ENCODE measurements at regions not wholly inside any gene's neighbourhood (a gene's known extent, or its start where the extent isn't known, plus 50 kb on each side); places are given as distances from the start of the nearest gene placed in this dataset.
"Not testable (repeated sequence)": the region's sequence is repeated elsewhere in the genome, so short reads cannot be mapped to it uniquely, and the experiment has no call there.

DNA sequence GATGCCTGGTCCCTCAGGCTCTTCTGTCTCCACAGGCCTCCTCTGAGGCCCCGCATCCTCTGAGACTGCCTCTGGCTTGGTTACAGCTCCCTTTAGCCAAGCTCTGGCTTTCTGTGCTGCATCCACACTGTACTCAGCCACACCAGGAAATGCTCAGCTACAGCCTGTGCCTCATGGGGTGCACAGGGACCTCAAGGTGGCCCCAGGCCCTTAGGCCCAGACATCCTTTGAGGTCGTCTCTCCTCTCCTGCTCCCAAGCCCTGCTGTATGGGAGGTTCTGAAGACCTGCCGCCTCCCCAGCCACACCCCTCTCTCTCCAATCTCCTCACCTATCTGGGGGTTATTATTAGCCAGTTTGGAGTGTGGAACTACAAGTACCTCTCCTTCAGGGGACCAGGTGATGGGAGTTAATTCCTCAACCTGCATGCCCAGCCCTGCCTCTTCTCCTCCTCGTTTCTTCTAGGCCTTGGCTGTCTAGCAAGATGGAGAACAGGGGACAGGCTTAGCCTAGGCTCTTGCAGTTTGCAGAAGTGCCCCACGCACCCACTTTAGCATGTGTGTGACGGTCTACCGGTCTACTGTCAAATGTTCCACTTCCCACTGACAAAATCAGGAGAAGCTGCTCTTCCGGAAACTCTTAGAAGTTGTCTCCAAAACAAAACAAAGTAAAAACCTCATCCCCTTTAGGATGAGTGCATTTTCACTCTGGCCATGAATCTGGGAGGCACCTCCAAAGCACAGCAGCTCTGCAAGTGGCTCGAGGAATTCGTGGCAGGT, 64.0 kb upstream of the WAC start:
- H3K36me3 Mint-ChIP-seq (ENCODE audit: low read depth), result no peaks in the 10 kb centered on the region
- no peak for DNase-seq
- no peaks in the 10 kb centered on the region for H3K4me1 Mint-ChIP-seq
- intact Hi-C loops (cut with micrococcal nuclease), result no loop called here
- H3K27me3 Mint-ChIP-seq, result no peaks in the 10 kb centered on the region
- no peaks in the 10 kb centered on the region for H3K9me3 Mint-ChIP-seq
- no peak overlapping the region for H3K4me3 Mint-ChIP-seq
- H3K27ac Mint-ChIP-seq, result no peak overlapping the region

DNA sequence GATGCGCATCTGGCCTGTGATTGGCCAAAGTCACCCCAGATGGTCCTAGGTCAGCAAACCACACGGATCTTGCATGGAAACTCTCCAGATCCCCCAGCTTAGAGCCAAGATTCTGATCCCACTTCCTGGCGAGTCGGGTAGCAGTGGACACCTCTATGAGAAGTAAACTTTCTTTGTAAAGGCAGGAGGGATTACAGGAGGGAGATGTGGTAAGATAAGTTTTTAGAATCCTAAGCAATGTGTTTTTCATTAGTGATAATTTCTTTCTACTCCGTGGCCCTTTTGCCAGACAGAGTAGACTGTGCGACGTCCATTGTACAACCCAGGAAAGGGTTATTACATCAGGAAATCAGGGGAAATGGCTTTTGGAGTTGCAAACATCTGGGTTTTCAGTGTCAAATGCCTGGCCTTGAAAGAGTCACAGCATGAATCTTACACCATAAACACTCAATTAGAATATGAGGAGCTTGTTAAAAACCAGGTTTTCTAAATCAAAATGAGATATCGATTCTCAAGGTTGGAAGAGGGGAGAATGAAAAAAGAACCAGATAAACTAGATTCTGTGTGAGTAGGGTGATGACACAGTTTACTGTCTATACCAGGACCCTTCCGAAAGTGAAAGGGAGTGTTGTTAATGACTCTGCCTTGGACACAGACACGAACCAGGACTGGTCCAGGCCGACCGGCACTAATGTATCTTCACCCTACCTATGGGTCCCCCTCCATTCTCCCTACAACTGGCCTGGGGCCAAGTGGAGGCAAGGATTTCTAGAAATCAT, 61.9 kb upstream of the WAC start:
- no peak overlapping the region for H3K4me3 Mint-ChIP-seq
- H3K27me3 Mint-ChIP-seq, result peaks cover 1% of the 10 kb centered on the region
- no peaks in the 10 kb centered on the region for H3K36me3 Mint-ChIP-seq (ENCODE audit: low read depth)
- no peaks in the 10 kb centered on the region for H3K9me3 Mint-ChIP-seq
- H3K4me1 Mint-ChIP-seq, result no peaks in the 10 kb centered on the region
- no peak overlapping the region for H3K27ac Mint-ChIP-seq
- intact Hi-C loops (cut with micrococcal nuclease), result no loop called here
- no peak for DNase-seq

DNA sequence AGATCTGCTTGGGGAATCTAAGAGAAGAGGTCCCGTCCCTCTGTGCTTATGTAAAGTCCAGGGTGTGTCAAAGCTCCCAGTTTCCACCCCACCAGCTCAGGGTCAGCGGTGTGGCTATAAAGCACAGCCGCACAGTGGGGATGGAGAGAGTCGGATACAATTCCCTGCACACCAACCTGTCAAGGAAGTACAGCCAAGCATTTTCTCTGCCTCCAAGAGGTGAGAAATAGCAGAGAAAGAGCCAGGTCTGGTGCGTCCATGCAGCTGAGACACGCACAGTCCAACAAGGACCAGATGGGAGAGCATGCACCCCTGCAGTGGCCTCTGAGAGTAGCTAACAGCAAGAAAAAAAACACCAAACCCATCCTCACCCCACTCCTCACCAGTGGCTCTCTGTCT, 61.3 kb upstream of the WAC start:
- intact Hi-C loops (cut with micrococcal nuclease), result no loop called here

DNA sequence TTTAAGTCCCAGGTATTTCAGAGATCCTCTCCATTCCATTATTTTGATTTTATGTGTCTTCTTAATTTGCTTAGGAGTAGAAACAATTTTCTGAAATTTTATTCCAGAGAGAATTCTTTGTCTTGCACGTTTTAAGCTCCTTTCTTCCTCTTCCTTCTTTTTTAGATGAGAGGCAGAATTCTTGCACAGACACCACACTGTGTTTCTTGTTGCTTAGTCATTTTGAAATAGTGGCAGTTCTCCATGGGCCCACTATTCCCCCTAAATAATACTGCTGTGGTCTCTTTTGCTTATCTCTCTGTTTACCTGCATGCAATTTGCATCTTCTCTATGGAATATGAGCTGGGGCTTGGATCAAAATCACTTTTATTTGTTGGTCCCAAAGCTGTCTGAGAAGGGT, 54.3 kb upstream of the WAC start:
- no peak overlapping the region for H3K4me3 Mint-ChIP-seq
- H3K27ac Mint-ChIP-seq, result no peak overlapping the region
- intact Hi-C loops (cut with micrococcal nuclease), result no loop called here
- H3K9me3 Mint-ChIP-seq, result no peaks in the 10 kb centered on the region
- no peaks in the 10 kb centered on the region for H3K36me3 Mint-ChIP-seq (ENCODE audit: low read depth)
- H3K4me1 Mint-ChIP-seq, result no peaks in the 10 kb centered on the region
- DNase-seq, result no peak
- peaks cover 7% of the 10 kb centered on the region for H3K27me3 Mint-ChIP-seq

More for the DNA sequence above, 61.3 kb upstream of the WAC start:
- Mint-ChIP-seq H3K27me3 (peaks cover 1% of the 10 kb centered on the region), H3K4me3 (no peak overlapping the region), H3K27ac (no peak overlapping the region), H3K4me1 (no peaks in the 10 kb centered on the region), H3K9me3 (no peaks in the 10 kb centered on the region), H3K36me3 (ENCODE audit: low read depth) (no peaks in the 10 kb centered on the region)
- DNase-seq, result no peak

DNA sequence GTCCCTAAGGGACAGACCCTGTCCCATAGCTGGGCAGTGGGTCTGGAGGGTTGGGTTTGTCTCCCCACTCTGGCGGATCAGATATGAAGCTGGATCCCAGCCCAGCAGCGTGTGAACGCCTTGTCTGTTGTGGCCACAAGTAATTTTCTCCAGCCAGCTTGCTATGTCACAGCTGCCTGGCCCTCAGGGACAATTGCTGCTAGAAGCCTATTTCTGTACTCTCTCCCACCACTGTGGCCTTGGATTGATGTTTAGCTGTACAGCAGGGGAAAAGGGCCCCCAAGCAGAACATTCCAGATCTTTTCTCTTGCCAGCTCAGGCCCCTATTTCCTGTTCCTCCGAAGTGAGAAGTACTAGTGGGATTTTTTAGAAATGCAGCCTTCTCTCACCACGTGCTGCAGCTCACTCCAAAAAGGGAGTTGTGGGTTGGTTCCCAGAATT, 53.5 kb upstream of the WAC start:
- Mint-ChIP-seq H3K27ac (no peak overlapping the region), H3K27me3 (peaks cover 7% of the 10 kb centered on the region), H3K4me1 (no peaks in the 10 kb centered on the region), H3K9me3 (no peaks in the 10 kb centered on the region), H3K36me3 (ENCODE audit: low read depth) (no peaks in the 10 kb centered on the region), H3K4me3 (no peak overlapping the region)
- no peak for DNase-seq
- intact Hi-C loops (cut with micrococcal nuclease), result no loop called here

DNA sequence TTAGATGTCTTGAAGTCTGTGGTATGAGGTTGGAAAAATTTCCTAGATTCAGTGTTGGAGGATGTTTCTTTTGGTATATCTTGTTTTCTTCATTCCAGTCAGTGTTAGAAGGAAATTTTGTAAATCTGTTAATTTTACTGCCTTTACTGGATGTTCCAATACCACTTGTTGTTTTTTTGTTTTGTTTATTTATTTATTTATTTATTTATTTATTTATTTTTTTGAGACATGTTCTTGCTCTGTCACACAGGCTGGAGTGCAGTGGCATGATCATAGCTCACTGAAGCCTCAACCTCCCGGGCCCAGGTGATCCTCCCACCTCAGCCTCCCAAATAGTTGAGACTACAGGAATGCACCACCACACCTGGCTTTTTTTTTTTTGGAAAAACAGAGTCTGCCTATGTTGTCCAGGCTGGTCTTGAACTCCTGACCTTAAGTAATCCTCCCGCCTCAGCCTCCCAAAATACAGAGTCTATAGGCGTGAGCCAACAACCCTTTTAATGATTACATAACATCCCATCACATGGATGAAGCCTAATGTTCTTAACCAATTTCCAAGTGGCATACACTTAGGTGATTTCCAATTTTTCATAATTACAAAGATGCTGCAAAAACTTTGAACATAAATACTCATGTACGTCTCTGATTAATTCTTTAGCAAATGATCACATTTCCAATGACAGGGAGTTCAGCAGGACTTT, 52.8 kb upstream of the WAC start:
- H3K4me3 Mint-ChIP-seq, result no peak overlapping the region
- no peak overlapping the region for H3K27ac Mint-ChIP-seq
- H3K36me3 Mint-ChIP-seq (ENCODE audit: low read depth), result no peaks in the 10 kb centered on the region
- peaks cover 10% of the 10 kb centered on the region for H3K27me3 Mint-ChIP-seq
- no peak for DNase-seq
- intact Hi-C loops (cut with micrococcal nuclease), result no loop called here
- no peaks in the 10 kb centered on the region for H3K9me3 Mint-ChIP-seq
- H3K4me1 Mint-ChIP-seq, result no peaks in the 10 kb centered on the region

DNA sequence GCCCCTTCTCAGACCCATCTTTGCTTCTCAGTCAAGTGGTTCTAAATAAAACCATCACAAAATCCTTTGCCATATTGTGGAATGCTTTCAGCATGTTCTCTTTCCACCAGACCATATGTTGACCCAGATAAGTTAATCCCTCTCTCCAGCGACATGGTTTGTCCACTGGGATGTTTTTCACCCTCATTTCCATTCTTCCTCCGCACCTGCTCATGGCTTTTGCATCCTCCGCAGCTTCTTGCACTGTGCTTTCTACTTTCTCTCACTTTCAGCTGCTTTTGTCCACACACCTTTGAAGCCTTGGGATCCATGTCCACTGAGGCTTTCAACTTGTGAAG, 52.3 kb upstream of the WAC start:
- Mint-ChIP-seq H3K9me3 (no peaks in the 10 kb centered on the region), H3K36me3 (ENCODE audit: low read depth) (no peaks in the 10 kb centered on the region), H3K4me1 (no peaks in the 10 kb centered on the region), H3K4me3 (no peak overlapping the region), H3K27ac (no peak overlapping the region), H3K27me3 (peaks cover 10% of the 10 kb centered on the region)
- intact Hi-C loops (cut with micrococcal nuclease), result no loop called here
- no peak for DNase-seq

DNA sequence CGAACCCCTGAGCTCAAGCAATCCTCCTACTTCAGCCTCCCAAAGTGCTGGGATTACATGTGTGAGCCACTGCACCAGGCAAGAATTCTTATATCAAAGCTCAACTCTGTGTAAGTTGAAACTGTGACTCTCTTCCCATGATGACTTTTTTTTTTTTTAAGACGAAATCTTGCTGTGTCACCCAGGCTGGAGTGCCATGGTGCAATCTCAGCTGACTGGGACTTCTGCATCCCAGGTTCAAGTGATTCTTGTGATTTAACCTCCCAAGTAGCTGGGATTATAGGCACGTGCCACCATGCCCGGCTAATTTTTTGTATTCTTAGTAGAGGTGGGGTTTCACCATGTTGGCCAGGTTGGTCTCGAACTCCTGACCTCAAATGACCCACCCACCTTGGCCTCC, 51.6 kb upstream of the WAC start:
- H3K4me3 Mint-ChIP-seq; H3K9me3 Mint-ChIP-seq; H3K27me3 Mint-ChIP-seq; H3K4me1 Mint-ChIP-seq; H3K36me3 Mint-ChIP-seq (ENCODE audit: low read depth); DNase-seq; H3K27ac Mint-ChIP-seq; intact Hi-C loops (cut with micrococcal nuclease): not testable (repeated sequence)

DNA sequence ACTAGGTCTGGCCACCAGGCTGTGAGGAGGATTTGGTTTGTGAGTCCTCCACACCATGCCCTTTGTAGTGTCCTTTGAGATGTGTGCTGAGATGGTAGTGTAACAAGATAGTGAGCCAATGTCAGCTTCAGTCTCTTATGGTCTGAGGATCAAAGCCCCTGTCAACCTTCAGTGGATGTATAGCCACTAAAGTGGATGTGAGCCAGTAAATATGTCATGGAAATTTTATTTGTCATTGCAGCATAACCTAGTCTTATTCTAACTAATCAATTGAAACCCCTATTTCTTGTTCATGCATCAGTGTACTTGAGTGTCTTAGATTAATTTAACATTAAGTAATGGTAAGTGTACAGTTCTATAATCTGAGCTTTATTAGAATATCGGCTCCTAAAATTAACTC, 51.0 kb upstream of the WAC start:
- Mint-ChIP-seq H3K4me3 (no peak overlapping the region), H3K9me3 (no peaks in the 10 kb centered on the region), H3K4me1 (peaks cover 2% of the 10 kb centered on the region), H3K27ac (no peak overlapping the region), H3K27me3 (peaks cover 8% of the 10 kb centered on the region), H3K36me3 (ENCODE audit: low read depth) (no peaks in the 10 kb centered on the region)
- no peak for DNase-seq
- intact Hi-C loops (cut with micrococcal nuclease), result no loop called here
